AG08395 (cell line): ENCODE measurements at regions not wholly inside any gene's neighbourhood (a gene's known extent, or its start where the extent isn't known, plus 50 kb on each side); places are given as distances from the start of the nearest gene placed in this dataset.
A peak's percentile ranks its signal among the peaks of the same experiment; 100 is the strongest.

Experiments used
- DNase-seq: peaks from one replicate; pipeline ENCODE4 v3.0.0; 2012; ENCODE audit warnings: mixed read lengths, low spot score

DNA sequence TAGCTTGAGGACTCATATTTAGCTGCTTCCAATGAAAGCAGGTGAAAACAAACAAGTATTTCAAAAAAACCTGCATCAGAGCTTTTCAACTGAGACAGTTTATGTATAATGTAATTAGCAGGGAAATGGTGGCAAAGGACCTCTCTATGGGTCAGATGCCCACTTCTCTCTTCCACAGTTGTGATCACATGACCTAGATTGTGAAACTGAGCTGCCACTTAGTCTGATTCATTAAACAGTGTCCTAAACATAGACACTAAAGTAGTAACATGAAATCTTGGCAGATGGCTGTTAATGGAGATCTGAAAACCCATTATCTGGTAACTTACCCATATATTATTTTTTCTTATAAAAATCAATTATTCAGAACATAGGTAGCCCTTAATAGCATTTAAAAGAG, 663.6 kb upstream of the RIOK2 start:
- DNase-seq, result no peak

DNA sequence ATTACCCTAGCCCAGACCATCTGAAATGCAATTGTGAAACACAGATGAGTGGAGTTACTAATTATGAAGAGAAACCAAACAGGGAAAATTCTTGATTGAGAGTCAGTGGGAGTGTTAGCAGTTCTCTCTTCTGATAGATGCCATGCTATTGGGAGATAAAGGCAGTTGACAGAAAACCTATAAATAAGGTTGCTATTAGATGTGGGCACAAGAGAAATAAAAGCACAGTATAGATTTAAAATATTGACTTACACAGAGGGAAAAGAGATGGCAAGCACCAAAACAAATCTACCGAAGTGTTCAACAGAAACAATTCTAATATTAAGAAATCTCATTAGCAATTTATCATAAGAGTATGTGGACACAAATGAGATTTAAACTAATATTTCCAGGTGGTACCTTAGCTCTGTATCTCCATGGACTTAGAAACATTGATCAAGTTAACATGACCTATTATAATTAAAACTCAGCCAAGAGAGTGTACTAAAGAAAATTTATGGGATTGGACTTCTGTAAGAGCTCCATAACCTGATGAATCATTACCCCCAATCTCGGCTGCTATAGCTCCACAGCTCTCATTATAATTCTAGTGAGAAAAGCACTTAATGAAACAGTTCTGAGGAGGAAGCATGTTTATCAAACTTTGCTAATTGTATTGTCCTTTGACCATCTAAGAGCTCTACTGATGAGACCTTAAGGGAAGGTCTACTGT, 665.0 kb upstream of the RIOK2 start:
- DNase-seq, result no peak

DNA sequence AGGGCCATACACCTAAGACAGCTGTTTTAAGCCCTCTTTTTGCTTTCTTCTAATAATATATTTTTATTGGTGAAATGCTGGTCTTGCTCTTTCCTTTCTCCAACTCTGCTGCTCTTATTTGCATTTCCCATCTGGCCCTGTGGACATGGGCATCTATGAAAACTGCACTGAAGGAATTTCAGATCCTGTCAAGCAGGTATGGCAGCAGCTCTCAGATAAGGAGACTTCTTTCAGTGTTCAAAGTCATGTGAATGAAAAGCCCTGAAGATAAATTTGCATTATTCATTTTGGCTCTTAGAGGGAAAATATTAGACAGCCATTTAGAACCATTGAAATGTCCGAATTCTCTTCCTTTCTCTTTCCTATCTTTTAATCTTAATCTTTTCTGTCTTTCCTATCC, 668.0 kb upstream of the RIOK2 start:
- DNase-seq, result no peak

DNA sequence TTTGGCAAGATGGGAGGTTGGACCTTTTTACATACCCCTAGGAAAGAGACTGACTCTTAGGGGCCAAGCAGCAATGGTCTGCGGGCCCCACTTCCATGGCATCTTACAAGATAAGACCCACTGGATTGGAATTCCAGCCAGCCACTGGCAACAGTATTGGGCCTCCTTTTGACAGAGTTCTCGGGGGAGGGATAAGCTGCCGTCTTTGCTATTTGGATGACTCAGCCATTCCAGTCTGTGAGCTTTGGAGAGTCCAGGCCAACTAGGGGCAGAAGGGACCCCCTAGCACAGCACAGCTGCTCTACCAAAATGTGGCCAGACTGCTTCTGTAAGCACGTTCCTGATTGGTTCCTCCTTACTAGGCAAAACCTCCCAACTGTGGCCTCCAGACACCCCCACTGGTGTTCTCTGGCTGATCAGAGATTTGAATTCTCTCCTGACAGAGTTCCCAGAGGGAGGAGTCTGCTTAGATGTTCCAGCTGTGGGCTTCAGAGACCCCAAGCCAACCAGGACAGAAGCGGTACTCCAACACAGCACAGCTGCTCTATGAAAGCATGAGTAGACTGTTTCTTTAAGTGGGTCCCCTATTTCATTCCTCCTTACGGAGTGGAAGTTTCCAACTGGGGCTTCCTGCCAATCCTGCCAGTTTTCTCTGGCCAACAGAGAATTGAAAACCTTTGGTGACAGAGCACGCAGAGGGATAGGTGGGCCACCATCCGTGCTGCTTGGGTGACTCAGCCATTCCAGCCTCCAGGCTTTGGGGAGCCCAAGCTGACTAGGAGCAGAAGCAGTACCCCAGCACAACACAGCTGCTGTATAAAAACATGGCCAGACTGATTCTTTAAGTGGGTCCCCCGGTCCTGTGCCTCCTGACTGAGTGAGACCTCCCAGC, 672.1 kb upstream of the RIOK2 start:
- no peak for DNase-seq

DNA sequence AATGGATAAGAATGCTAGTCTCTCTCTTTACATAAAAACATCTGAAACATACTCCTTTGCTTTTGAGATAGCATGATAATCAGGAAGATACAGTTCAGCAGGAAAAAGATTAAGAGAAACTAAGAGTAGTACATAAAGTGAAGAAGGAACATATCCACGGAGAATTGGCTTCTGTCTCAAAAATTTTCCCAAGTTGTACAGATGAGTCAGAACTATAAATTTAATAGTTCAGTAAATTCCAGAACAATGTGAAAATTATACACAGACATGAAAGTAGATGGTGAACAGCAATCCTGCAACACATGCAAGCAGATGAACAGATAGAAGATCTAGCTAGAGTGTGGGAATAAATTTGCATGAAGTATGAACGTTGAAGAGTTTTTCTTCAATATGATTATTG, 691.4 kb upstream of the RIOK2 start:
- DNase-seq, result peak; percentile 14

DNA sequence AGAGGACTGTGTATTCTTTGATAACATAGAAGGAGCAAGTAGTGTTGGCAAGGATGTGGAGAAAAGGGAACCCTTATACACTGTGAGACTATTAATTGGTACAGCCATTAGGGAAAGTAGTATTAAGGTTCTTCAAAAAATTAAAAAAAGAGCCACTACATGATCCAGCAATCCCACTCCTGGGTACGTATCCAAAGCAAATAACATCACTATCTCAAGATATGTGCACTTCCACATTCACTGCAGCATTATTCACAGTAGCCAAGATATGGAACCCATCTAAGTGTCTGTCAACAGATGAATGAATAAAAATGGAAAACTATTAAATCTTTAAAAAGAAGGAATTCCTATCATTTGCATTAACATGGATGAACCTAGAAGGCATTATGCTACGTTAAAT, 693.2 kb upstream of the RIOK2 start:
- DNase-seq, result no peak

DNA sequence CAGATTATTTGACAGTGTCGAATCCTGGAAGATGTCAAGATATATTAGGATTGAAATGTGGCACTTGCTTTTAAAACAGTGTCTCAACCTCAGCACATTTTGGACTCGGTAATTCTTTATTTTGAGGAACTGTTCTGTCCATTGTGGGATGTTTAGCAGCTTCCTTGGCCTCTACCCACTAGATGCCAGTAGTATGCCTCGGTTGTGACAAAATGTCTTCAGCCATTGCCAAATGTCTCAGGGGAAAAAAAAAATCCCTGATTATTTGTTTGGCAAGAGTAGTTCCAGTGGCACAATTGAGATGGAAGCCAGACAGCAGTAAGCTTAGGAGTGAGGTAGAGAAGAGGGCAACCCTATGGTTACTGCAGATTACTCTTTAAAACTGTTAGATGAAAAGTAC, 694.5 kb upstream of the RIOK2 start:
- no peak for DNase-seq

DNA sequence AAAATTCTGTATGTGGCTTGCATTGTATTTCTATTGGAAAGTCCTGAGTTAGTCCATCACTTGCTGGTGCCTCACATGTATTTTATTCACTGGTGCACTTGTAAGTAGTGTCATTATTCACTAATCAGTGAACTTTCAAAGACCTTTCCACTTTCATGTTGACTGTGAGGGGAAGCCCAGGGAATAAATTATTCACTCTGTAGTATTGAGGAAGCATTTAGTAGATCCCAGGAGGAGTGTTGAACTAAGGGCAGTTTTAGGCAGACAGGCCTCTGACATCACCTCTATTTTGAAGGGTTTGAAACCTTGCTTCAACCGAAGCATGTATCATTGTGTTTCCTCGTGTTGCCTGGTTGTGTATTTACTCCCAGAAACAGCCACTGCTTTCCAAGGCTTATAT, 705.4 kb upstream of the RIOK2 start:
- no peak for DNase-seq

DNA sequence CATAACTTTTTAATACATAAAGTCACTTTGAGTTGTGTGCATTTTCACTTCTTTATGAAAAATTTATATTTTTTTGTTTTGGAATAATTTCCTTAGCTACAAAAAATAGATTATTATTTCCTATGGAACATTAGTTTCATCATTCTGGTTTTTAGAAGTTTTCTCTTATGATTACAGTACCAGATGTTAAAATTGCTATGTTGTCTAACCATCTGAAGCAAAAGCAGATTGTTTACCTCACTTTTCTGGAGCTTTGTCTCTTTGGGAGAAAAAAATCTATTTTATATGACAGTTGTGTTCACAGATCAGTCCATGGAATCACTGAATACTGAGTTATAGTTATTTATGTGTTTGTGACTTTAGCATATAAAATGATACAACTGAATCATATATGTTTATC, 708.9 kb upstream of the RIOK2 start:
- no peak for DNase-seq

DNA sequence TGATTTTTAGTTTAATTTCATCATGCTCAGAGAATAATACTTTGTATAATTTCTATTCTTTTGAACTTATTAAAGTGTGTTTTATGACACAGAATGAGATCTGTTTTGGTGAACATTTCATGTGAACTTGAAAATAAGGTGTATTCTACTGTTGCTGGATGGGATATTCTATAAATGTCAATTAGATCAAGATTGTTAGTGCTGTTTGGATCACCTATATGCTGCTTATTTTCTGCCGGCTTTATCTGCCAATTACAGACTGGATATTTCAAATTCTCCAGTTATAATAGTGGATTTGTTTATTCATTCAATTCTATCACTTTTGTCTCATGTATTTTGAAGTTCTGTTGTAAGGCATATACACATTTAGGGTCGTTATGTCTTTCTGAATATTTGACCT, 720.7 kb upstream of the RIOK2 start:
- DNase-seq, result no peak

DNA sequence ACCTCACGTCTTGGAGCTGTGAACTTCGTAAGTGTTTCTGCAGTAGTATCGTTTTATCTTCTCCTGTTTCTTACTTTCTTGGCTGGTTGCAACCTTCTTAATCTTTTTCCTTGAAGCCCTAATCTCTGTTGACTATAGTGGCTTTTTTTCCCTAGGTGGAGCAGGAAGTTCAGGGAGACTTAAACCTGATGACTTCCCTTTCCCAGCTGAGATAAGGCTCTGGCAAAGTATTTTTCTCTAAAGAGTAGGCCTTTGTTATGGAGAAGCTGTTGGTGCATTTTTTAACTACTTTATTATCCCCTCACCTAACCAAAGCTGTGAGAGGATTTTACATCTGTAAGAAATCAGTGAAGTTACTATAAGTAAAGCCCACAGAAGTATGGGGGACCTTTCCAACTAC, 723.1 kb upstream of the RIOK2 start:
- no peak for DNase-seq

DNA sequence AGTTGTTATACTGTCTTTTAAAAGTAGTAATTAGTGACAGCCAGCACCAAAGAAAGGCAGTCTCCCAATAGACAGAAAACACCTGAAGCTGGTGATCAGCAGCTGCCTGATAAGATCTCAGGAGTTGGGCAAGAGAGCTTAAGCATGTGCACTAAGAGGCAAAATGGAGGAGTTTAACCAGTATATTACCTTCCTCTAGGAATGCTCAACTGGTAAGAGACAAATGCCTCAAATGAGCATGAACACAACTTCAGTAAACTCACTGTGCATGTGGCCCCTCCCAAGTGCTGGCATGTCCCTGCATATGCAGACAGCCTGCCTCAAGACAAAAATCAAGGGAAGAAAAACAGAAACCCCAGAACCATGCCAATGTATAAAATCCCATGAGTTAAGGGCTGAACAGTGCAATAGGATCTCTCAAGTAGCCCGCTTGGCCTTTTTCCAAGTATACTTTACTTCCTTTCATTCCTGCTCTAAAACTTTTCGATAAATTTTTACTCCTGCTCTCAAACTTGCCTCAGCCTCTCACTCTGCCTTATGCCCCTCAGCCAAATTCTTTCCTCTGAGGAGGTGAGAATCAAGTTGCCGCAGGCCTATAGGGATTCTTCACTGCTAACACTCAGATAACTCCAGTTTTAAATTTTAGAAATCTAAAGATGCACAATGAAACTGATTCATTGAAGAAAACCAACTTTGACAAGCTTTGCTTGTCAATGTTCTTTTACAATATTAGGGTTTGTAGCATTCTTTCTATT, 724.8 kb upstream of the RIOK2 start:
- DNase-seq, result no peak

DNA sequence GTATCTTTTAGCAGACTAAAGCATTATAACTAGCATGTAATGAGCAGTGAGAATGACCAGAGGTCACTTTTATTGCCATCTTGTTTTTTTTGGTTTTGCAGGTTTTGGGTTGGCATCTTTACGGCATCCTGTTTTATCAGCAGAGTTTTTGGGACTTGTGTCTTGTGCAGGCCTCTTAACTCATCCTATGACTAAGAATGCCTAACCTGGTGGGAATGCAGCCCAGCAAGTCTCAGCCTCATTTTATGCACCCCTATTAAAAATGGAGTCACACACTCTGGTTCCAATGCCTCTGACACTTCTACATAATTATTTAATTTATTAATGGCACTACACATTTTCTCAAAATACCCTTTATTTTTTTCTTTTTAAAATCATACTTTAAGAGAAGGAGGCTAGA, 726.5 kb upstream of the RIOK2 start:
- no peak for DNase-seq

DNA sequence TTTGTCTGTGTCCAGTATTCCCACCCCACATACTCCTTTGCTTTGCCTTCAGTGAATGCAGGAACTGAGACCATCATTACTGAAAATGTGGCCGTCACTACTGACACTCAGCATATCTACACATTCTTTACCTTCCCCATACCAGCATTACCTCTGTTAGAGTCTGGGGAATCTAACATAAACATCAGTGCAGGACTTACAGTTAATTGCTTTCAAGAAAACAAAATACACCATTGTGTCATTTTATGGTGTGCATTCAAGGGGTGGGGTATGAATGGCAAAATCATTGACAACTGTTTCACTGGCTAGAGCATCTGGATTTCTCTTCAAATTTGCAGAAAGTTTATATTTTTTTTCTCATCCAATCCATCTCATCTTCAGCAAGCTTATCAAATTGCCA, 731.4 kb upstream of the RIOK2 start:
- DNase-seq, result no peak

DNA sequence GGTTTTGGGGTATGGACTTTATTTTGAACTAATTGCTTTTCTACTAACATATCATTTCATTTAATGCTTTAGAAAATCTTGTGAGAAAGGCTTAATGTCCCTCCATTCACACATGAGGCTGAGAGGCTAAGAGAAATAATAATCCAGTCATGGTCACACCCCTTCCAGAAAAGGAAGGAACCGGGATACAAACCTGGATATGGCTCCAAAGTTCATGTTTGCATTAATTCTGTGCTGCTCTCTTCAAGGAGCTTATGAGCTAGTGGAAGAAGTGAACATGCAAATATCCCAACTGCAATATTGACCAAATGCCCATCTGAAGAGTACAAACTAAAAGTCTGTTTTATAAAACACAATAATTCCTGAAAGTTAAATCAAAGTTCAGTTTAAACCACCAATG, 732.1 kb upstream of the RIOK2 start:
- no peak for DNase-seq

DNA sequence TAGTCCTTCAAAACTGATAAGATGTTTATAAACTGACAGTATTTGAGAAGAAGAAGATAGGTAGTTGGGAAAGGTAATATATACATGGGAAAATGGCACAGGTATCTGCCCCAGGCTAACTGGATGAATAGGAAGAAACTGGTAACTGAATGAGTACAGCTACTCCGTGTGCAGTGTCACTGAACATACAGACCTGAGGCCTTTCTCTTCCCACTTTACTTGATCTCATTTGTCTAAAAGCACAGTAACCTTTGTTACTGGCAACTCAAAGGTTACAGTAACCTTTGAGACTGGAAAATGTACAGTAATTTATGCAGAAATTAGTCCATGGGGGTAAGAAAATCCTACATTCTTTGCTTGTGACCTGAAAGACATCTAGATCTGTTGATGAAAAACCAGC, 735.0 kb upstream of the RIOK2 start:
- DNase-seq, result no peak

DNA sequence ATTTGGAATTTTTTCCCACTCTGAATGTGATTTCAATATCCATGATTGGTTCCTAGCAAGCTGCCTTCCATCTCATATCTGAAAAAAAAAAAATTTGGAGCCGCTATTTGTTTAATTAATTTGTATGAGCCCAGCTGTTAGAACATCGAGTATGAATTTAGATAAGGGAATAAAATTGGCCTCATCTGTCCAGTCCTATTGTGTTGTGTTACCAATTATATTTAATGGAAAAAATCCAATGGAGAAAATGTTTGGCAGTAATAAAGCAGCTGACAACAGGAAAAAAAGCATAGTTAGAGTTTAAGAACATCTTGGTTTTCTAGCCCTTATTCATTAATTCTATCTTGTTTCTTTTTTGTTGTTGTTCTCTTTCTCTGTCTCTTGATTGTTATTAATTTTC, 735.6 kb upstream of the RIOK2 start:
- DNase-seq, result no peak

DNA sequence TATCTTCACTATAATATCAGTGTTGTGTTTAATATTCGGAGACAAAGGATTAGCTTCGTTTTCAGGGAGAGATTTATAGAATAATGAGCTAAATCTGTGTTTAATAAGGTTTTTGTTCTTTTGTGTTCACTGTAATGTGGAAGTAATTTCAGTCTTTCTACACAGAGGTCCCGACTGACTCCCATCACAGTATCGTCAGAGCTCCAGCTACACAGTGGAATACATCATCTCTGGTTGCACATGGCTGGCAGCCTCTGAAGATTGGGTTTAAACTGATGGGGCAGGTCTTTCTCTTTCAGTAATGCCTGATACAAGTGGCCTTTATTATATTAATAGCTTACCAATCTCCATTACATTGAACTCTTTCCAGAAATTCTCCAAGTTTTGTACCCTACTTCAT, 736.7 kb upstream of the RIOK2 start:
- DNase-seq, result no peak

DNA sequence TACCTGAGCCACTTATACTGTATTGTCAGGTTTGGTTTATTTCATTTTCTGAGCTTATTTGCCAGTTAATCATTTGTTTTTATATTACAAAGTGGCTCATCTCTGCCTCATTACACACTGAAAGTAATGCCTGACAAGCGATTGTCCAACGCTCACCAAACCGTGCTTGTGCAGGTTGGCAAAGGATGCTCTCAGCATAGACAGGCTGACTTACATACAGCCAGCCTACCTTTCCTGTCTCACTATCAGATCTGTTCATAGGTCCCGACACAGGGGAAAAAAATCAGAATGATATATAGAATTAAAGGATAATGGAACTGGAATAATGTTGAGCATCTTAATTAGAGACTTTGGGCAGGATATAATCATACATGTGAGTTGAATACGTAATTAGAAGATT, 739.7 kb upstream of the RIOK2 start:
- DNase-seq, result no peak

DNA sequence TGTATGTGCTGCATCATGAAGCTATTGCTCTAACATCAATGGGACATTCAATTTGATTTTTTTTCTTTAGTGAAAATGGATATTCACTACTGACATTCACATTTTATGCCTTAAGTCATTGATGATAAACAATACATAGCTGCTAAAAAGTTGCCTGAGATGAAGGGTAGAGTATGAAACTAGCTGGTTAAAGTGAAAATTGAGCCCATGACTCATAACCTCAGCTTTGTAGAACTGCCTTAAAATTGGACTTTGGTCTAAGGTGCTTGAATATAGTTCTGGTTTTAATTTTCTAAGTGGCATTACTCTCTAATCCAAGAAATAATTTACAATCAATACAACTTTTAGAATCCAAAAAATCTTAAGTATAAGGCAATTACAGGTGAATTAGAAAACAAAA, 740.4 kb upstream of the RIOK2 start:
- no peak for DNase-seq

DNA sequence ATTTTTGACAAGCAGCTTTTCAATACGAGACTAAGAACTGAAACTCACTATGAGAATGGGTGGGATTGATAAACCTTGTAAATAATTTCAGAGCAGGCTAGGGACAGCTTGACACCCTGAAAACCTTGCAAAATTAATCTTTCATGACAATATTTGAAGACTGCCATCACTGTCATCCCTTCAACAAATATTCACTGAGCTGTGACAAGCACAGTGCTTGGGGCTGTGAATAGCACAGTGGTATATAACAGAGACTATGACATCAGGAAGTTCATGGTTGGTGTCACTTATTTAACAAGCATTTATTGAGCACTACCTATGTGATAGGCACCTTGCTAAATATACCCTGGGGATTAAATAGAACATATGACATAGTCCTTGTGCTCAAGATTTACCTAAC, 741.0 kb upstream of the RIOK2 start:
- no peak for DNase-seq

DNA sequence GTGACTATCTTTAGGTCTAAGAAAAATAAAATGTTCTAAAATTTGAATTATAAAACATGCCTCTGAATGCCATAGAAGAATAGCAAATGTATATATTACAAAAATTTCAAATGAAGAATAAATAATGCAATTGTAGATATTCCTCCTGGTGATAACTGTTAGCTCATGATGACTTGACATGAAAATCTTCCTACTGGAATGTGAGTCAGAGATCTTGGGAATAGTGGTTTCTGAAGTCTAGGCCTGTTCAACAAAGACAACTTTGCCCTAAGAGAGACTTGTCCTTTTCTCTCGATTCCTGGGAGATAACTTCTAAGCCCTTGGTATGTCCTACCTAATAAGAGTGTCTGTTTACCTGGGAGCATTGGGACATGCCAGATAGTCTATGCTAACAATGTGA, 746.3 kb upstream of the RIOK2 start:
- peak; percentile 4 for DNase-seq

DNA sequence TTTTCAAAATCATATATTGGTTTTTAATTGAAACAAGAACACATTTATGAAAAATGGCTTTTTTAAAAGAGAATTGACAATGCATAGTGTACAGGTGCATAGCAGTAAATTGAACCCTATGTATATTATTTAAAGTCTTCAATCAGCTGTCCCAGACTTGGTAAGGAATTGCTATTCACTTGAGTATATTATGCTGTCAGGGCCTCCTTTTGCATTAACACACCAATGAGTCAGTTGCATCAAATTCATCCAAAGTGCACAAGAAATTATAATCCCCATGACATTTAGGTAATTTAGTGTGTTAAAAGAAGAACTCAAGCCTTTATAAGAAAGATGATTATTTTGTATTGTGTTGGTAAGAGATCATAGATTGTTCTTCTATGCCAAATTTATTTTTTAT, 748.8 kb upstream of the RIOK2 start:
- no peak for DNase-seq
